ENCODE measurements at regions not wholly inside any gene's neighbourhood (a gene's known extent, or its start where the extent isn't known, plus 50 kb on each side); places are given as distances from the start of the nearest gene placed in this dataset.

GRCh38 chr19:31875591-31875990 is 469.8 kb upstream of the ZNF507 start:
- no peaks in the 10 kb centered on the region for H4K20me1 ChIP-seq (ENCODE audit: insufficient read depth, low read length)
- H2AFZ ChIP-seq (ENCODE audit: low read length): no peak overlapping the region
- H3K4me2 ChIP-seq (ENCODE audit: low read depth, low read length): no peak overlapping the region
- no peak for DNase-seq
- peaks cover 12% of the 10 kb centered on the region; the same call in 1 of the 2 replicates for H3K27me3 ChIP-seq (replicated peaks; ENCODE audit: insufficient read depth, low read length)
- H3K36me3 ChIP-seq (replicated peaks; ENCODE audit: insufficient read depth, low read length): no peaks in the 10 kb centered on the region
- no peaks in the 10 kb centered on the region for H3F3A ChIP-seq (ENCODE audit: insufficient read depth, low read length)
- no peaks in the 10 kb centered on the region for H3K79me2 ChIP-seq (ENCODE audit: low read length)
- H3K27ac ChIP-seq (ENCODE audit: low read length): no peak overlapping the region
- TF ChIP-seq, protein P1, sequence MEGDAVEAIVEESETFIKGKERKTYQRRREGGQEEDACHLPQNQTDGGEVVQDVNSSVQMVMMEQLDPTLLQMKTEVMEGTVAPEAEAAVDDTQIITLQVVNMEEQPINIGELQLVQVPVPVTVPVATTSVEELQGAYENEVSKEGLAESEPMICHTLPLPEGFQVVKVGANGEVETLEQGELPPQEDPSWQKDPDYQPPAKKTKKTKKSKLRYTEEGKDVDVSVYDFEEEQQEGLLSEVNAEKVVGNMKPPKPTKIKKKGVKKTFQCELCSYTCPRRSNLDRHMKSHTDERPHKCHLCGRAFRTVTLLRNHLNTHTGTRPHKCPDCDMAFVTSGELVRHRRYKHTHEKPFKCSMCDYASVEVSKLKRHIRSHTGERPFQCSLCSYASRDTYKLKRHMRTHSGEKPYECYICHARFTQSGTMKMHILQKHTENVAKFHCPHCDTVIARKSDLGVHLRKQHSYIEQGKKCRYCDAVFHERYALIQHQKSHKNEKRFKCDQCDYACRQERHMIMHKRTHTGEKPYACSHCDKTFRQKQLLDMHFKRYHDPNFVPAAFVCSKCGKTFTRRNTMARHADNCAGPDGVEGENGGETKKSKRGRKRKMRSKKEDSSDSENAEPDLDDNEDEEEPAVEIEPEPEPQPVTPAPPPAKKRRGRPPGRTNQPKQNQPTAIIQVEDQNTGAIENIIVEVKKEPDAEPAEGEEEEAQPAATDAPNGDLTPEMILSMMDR (IDR thresholded peaks at IDR 0.05; ENCODE audit: low read length): no peak
- TF ChIP-seq EZH2 (optimal IDR thresholded peaks at IDR 0.05; ENCODE audit: low read depth, low read length) (no peak), EZH2phosphoT487 (IDR thresholded peaks at IDR 0.05; ENCODE audit: low read length) (no peak)
- no peaks in the 10 kb centered on the region for H3K9me3 ChIP-seq (replicated peaks; ENCODE audit: insufficient read depth, low read length)
- H3K4me1 ChIP-seq (ENCODE audit: low read length): no peaks in the 10 kb centered on the region
- H3K9ac ChIP-seq (ENCODE audit: low read length): no peak overlapping the region
- no peak overlapping the region for H3K4me3 ChIP-seq (ENCODE audit: low read length)
- no peaks in the 10 kb centered on the region for H3K9me2 ChIP-seq (replicated peaks; ENCODE audit: insufficient read depth, low read length)

GRCh38 chr19:31880283-31880682 is 465.1 kb upstream of the ZNF507 start:
- Histone ChIP-seq H2AFZ (ENCODE audit: low read length) (no peak overlapping the region), H3K9me2 (replicated peaks; ENCODE audit: insufficient read depth, low read length) (no peaks in the 10 kb centered on the region), H3F3A (ENCODE audit: insufficient read depth, low read length) (no peaks in the 10 kb centered on the region), H3K4me3 (ENCODE audit: low read length) (no peak overlapping the region), H3K9me3 (replicated peaks; ENCODE audit: insufficient read depth, low read length) (no peaks in the 10 kb centered on the region), H3K4me2 (ENCODE audit: low read depth, low read length) (no peak overlapping the region), H3K27ac (ENCODE audit: low read length) (no peak overlapping the region), H3K9ac (ENCODE audit: low read length) (no peak overlapping the region), H3K36me3 (replicated peaks; ENCODE audit: insufficient read depth, low read length) (no peaks in the 10 kb centered on the region), H4K20me1 (ENCODE audit: insufficient read depth, low read length) (no peaks in the 10 kb centered on the region), H3K27me3 (replicated peaks; ENCODE audit: insufficient read depth, low read length) (peaks cover 27% of the 10 kb centered on the region), H3K79me2 (ENCODE audit: low read length) (no peaks in the 10 kb centered on the region), H3K4me1 (ENCODE audit: low read length) (no peaks in the 10 kb centered on the region)
- no peak for DNase-seq
- TF ChIP-seq EZH2 (optimal IDR thresholded peaks at IDR 0.05; ENCODE audit: low read depth, low read length) (no peak), EZH2phosphoT487 (IDR thresholded peaks at IDR 0.05; ENCODE audit: low read length) (no peak)
- TF ChIP-seq, protein P1 (IDR thresholded peaks at IDR 0.05; ENCODE audit: low read length): no peak

GRCh38 chr19:31881988-31882387 is 463.4 kb upstream of the ZNF507 start:
- Histone ChIP-seq H3K79me2 (ENCODE audit: low read length) (no peaks in the 10 kb centered on the region), H2AFZ (ENCODE audit: low read length) (no peak overlapping the region), H3K9me2 (replicated peaks; ENCODE audit: insufficient read depth, low read length) (no peaks in the 10 kb centered on the region), H3K9ac (ENCODE audit: low read length) (no peak overlapping the region), H3K4me1 (ENCODE audit: low read length) (no peaks in the 10 kb centered on the region), H3K27ac (ENCODE audit: low read length) (no peak overlapping the region), H3F3A (ENCODE audit: insufficient read depth, low read length) (no peaks in the 10 kb centered on the region), H3K36me3 (replicated peaks; ENCODE audit: insufficient read depth, low read length) (no peaks in the 10 kb centered on the region), H4K20me1 (ENCODE audit: insufficient read depth, low read length) (no peaks in the 10 kb centered on the region), H3K27me3 (replicated peaks; ENCODE audit: insufficient read depth, low read length) (peaks cover 39% of the 10 kb centered on the region), H3K4me3 (ENCODE audit: low read length) (no peak overlapping the region), H3K4me2 (ENCODE audit: low read depth, low read length) (no peak overlapping the region), H3K9me3 (replicated peaks; ENCODE audit: insufficient read depth, low read length) (no peaks in the 10 kb centered on the region)
- DNase-seq: no peak
- TF ChIP-seq, protein P1 (IDR thresholded peaks at IDR 0.05; ENCODE audit: low read length): no peak
- TF ChIP-seq EZH2 (optimal IDR thresholded peaks at IDR 0.05; ENCODE audit: low read depth, low read length) (no peak), EZH2phosphoT487 (IDR thresholded peaks at IDR 0.05; ENCODE audit: low read length) (no peak)

Data from MM.1S (cell line).